HG02938 (cell line): ENCODE measurements at regions not wholly inside any gene's neighbourhood (a gene's known extent, or its start where the extent isn't known, plus 50 kb on each side); places are given as distances from the start of the nearest gene placed in this dataset.
"Not testable (repeated sequence)": the region's sequence is repeated elsewhere in the genome, so short reads cannot be mapped to it uniquely, and the experiment has no call there.

Experiments used
- ATAC-seq: cut with Tn5 transposase; IDR thresholded peaks from one replicate; pipeline ENCODE4 v1.9.1; 2021; ENCODE audit warnings: mild to moderate bottlenecking, moderate library complexity; ENCODE audit not compliant: unreplicated experiment

- no peak for ATAC-seq
These were observed 205.3 kb downstream of the SOX2 start for GRCh38 chr3:181917027-181917426.

- ATAC-seq, result no peak
These were observed 207.7 kb downstream of the SOX2 start for GRCh38 chr3:181919375-181919774.

GRCh38 chr3:181920409-181920808 lies 208.7 kb downstream of the SOX2 start:
- no peak for ATAC-seq

GRCh38 chr3:181921220-181921619 lies 209.5 kb downstream of the SOX2 start:
- peak; percentile 99 for ATAC-seq

- not testable (repeated sequence) for ATAC-seq
These were observed 214.1 kb downstream of the SOX2 start for GRCh38 chr3:181925841-181926240.

- ATAC-seq, result no peak
These were observed 217.8 kb downstream of the SOX2 start for GRCh38 chr3:181929501-181929900.

- ATAC-seq, result no peak
These were observed 218.4 kb downstream of the SOX2 start for GRCh38 chr3:181930105-181930504.

GRCh38 chr3:181932039-181932438 lies 220.3 kb downstream of the SOX2 start:
- ATAC-seq, result peak; percentile 56

- no peak for ATAC-seq
These were observed 221.4 kb downstream of the SOX2 start for GRCh38 chr3:181933052-181933618.

- ATAC-seq, result no peak
These were observed 224.2 kb downstream of the SOX2 start for GRCh38 chr3:181935915-181936314.

GRCh38 chr3:181936774-181937173 lies 225.0 kb downstream of the SOX2 start:
- ATAC-seq, result no peak

GRCh38 chr3:181938580-181938979 lies 226.9 kb downstream of the SOX2 start:
- not testable (repeated sequence) for ATAC-seq

- ATAC-seq, result no peak
These were observed 229.0 kb downstream of the SOX2 start for GRCh38 chr3:181940703-181941102.

GRCh38 chr3:181941250-181941649 lies 229.5 kb downstream of the SOX2 start:
- peak; percentile 66 for ATAC-seq

- no peak for ATAC-seq
These were observed 231.6 kb downstream of the SOX2 start for GRCh38 chr3:181943285-181943684.

- no peak for ATAC-seq
These were observed 235.9 kb downstream of the SOX2 start for GRCh38 chr3:181947606-181948005.

GRCh38 chr3:181948286-181948685 lies 236.6 kb downstream of the SOX2 start:
- no peak for ATAC-seq

- no peak for ATAC-seq
These were observed 240.5 kb downstream of the SOX2 start for GRCh38 chr3:181952221-181952620.

GRCh38 chr3:181952929-181953328 lies 241.2 kb downstream of the SOX2 start:
- no peak for ATAC-seq

- ATAC-seq, result no peak
These were observed 243.8 kb downstream of the SOX2 start for GRCh38 chr3:181955566-181955965.

- ATAC-seq, result no peak
These were observed 244.4 kb downstream of the SOX2 start for GRCh38 chr3:181956122-181956521.

- ATAC-seq, result no peak
These were observed 254.7 kb downstream of the SOX2 start for GRCh38 chr3:181966393-181966792.

GRCh38 chr3:181969925-181970324 lies 258.2 kb downstream of the SOX2 start:
- no peak for ATAC-seq
